ENCODE measurements at regions not wholly inside any gene's neighbourhood (a gene's known extent, or its start where the extent isn't known, plus 50 kb on each side); places are given as distances from the start of the nearest gene placed in this dataset.

DNA sequence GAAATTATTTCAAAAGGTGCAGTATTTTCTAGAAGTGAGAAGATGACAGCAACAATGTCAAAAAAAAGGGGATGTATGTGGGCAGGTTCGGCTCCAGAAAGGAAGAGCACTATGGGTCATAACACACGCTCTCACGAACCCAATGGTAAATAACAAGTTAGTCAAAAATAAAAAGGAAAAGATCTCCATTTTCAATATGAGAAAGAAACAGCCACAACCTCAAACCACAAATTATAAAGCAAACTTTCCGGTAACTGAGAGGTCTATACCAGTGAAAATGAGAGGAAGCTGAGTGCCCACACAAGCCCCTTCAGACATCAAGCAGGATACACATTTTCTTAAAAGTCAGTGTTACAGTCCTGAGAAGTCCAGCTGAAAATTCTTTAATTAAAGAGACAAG, 398.5 kb upstream of the RPS23 start:
- WGBS (ENCODE audit: insufficient coverage, low coverage, missing lambda C conversion rate), result 17% methylated on average over 4 of the region's 4 CpGs
- H3K4me1 ChIP-seq (replicated peaks in 1 of 2; ENCODE audit: control insufficient read depth in 2 of 2, insufficient read depth in 2 of 2, low read length in 2 of 2), result no peaks in the 10 kb centered on the region
- CTCF ChIA-PET (ENCODE audit: low intra/inter-chr PET ratio), result no interaction called here
- no peak overlapping the region for H3K9ac ChIP-seq (ENCODE audit: insufficient read depth in 1 of 2, low read depth in 2 of 2, low read length in 2 of 2)
- no peak overlapping the region for H3K4me3 ChIP-seq
- TF ChIP-seq, protein P1, sequence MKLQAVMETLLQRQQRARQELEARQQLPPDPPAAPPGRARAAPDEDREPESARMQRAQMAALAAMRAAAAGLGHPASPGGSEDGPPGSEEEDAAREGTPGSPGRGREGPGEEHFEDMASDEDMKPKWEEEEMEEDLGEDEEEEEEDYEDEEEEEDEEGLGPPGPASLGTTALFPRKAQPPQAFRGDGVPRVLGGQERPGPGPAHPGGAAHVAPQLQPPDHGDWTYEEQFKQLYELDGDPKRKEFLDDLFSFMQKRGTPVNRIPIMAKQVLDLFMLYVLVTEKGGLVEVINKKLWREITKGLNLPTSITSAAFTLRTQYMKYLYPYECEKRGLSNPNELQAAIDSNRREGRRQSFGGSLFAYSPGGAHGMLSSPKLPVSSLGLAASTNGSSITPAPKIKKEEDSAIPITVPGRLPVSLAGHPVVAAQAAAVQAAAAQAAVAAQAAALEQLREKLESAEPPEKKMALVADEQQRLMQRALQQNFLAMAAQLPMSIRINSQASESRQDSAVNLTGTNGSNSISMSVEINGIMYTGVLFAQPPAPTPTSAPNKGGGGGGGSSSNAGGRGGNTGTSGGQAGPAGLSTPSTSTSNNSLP (IDR thresholded peaks at IDR 0.05; ENCODE audit: borderline replicate concordance, low read depth, low read length), result no peak
- TF ChIP-seq, protein P2, sequence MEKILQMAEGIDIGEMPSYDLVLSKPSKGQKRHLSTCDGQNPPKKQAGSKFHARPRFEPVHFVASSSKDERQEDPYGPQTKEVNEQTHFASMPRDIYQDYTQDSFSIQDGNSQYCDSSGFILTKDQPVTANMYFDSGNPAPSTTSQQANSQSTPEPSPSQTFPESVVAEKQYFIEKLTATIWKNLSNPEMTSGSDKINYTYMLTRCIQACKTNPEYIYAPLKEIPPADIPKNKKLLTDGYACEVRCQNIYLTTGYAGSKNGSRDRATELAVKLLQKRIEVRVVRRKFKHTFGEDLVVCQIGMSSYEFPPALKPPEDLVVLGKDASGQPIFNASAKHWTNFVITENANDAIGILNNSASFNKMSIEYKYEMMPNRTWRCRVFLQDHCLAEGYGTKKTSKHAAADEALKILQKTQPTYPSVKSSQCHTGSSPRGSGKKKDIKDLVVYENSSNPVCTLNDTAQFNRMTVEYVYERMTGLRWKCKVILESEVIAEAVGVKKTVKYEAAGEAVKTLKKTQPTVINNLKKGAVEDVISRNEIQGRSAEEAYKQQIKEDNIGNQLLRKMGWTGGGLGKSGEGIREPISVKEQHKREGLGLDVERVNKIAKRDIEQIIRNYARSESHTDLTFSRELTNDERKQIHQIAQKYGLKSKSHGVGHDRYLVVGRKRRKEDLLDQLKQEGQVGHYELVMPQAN (IDR thresholded peaks at IDR 0.05; ENCODE audit: borderline replicate concordance), result no peak
- TF ChIP-seq, protein P3, sequence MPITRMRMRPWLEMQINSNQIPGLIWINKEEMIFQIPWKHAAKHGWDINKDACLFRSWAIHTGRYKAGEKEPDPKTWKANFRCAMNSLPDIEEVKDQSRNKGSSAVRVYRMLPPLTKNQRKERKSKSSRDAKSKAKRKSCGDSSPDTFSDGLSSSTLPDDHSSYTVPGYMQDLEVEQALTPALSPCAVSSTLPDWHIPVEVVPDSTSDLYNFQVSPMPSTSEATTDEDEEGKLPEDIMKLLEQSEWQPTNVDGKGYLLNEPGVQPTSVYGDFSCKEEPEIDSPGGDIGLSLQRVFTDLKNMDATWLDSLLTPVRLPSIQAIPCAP (CRISPR knock-in tag; IDR thresholded peaks at IDR 0.05; ENCODE audit: borderline replicate concordance), result no peak
- TF ChIP-seq, protein P4, sequence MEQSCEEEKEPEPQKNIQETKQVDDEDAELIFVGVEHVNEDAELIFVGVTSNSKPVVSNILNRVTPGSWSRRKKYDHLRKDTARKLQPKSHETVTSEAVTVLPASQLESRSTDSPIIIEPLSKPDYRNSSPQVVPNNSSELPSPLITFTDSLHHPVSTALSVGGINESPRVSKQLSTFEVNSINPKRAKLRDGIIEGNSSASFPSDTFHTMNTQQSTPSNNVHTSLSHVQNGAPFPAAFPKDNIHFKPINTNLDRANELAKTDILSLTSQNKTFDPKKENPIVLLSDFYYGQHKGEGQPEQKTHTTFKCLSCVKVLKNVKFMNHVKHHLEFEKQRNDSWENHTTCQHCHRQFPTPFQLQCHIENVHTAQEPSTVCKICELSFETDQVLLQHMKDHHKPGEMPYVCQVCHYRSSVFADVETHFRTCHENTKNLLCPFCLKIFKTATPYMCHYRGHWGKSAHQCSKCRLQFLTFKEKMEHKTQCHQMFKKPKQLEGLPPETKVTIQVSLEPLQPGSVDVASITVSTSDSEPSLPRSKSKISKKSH (CRISPR knock-in tag; IDR thresholded peaks at IDR 0.05), result no peak
- TF ChIP-seq BACH1 (tag; IDR thresholded peaks at IDR 0.05) (no peak), NR4A1 (CRISPR knock-in tag; IDR thresholded peaks at IDR 0.05) (no peak), NR4A1 (tag; IDR thresholded peaks at IDR 0.05) (no peak)
- no peaks in the 10 kb centered on the region for H4K20me1 ChIP-seq (replicated peaks; ENCODE audit: control insufficient read depth, insufficient read depth, low read length)
- no peak for FAIRE-seq
- no peak overlapping the region for H3K27ac ChIP-seq (ENCODE audit: extremely low read depth, low read depth, low read length)
- H3K27me3 ChIP-seq (ENCODE audit: control insufficient read depth in 2 of 2, insufficient read depth in 2 of 2, low read length in 2 of 2), result no peaks in the 10 kb centered on the region
- H3K9me3 ChIP-seq (replicated peaks; ENCODE audit: control insufficient read depth, insufficient read depth, low read depth, low read length), result no peaks in the 10 kb centered on the region
- POLR2A ChIA-PET, result interaction anchor here (1.0 to 1.4 kb wide), 2 partner anchors 12 to 13 kb away, joined by 3 read pairs; no protein-coding TSS in a partner anchor
- DNase-seq (ENCODE audit: extremely low read depth in 1 of 4, low spot score in 3 of 4), result no peak
- ATAC-seq, result no peak
- in situ Hi-C loops (cut with MboI), result no loop called here
- no peaks in the 10 kb centered on the region for H3K9me1 ChIP-seq (ENCODE audit: control insufficient read depth, insufficient read depth, low read length)
- H2AFZ ChIP-seq (ENCODE audit: low read depth, low read length), result no peak overlapping the region
- no TSS peak for BruUV-seq (replicated peaks)
- no peaks in the 10 kb centered on the region for H3K79me2 ChIP-seq (ENCODE audit: control insufficient read depth, insufficient read depth, low read length)
- H3K36me3 ChIP-seq (ENCODE audit: control insufficient read depth, insufficient read depth, low read length), result no peaks in the 10 kb centered on the region
- intact Hi-C loops (cut with micrococcal nuclease), result no loop called here
- H3K4me2 ChIP-seq (ENCODE audit: insufficient read depth, low read length), result no peak overlapping the region
